OCI-LY1 (cell line): ENCODE measurements at regions not wholly inside any gene's neighbourhood (a gene's known extent, or its start where the extent isn't known, plus 50 kb on each side); places are given as distances from the start of the nearest gene placed in this dataset.

Experiments used
- EZH2 ChIP-seq: fragments of 200-600 bp; sonication (generic), shearing (Covaris generic); IDR thresholded peaks from 2 replicates; pipeline ENCODE4 v1.8.0; 2017; ENCODE audit warnings: borderline replicate concordance, mixed run types, mild to moderate bottlenecking, antibody characterized with exemption, low read length, moderate library complexity, mixed read lengths
- TF ChIP-seq, protein P1 (sequence below): fragments of 200-600 bp; sonication (generic), shearing (Covaris generic); IDR thresholded peaks from 2 replicates; pipeline ENCODE4 v1.5.1; 2017; ENCODE audit warnings: mild to moderate bottlenecking, antibody characterized with exemption, low read length, moderate library complexity, mixed read lengths

DNA sequence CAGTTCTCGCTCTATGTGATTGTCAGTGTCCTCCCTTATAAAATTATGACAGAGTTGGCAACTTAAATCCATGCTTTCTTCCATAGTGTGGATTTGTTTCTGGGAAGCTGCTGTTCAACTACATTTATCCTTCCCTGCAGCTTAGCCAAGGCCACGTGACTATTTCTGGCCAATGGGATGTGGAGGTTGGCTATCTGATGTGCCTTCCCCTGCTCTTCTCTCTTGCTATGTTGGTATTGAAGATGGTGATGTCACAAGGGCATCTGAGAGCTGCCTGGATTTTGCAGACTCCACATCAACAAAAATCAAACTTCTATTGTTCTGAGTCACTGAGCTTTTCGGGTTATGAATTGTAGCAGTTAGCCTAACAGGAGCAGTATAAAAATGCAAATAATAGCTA, 164.9 kb upstream of the RHOBTB1 start:
- TF ChIP-seq, protein P1, sequence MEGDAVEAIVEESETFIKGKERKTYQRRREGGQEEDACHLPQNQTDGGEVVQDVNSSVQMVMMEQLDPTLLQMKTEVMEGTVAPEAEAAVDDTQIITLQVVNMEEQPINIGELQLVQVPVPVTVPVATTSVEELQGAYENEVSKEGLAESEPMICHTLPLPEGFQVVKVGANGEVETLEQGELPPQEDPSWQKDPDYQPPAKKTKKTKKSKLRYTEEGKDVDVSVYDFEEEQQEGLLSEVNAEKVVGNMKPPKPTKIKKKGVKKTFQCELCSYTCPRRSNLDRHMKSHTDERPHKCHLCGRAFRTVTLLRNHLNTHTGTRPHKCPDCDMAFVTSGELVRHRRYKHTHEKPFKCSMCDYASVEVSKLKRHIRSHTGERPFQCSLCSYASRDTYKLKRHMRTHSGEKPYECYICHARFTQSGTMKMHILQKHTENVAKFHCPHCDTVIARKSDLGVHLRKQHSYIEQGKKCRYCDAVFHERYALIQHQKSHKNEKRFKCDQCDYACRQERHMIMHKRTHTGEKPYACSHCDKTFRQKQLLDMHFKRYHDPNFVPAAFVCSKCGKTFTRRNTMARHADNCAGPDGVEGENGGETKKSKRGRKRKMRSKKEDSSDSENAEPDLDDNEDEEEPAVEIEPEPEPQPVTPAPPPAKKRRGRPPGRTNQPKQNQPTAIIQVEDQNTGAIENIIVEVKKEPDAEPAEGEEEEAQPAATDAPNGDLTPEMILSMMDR, result no peak
- no peak for TF ChIP-seq EZH2
